ENCODE measurements at regions not wholly inside any gene's neighbourhood (a gene's known extent, or its start where the extent isn't known, plus 50 kb on each side); places are given as distances from the start of the nearest gene placed in this dataset.
A peak's percentile ranks its signal among the peaks of the same experiment; 100 is the strongest.
"Not testable (repeated sequence)": the region's sequence is repeated elsewhere in the genome, so short reads cannot be mapped to it uniquely, and the experiment has no call there.

DNA sequence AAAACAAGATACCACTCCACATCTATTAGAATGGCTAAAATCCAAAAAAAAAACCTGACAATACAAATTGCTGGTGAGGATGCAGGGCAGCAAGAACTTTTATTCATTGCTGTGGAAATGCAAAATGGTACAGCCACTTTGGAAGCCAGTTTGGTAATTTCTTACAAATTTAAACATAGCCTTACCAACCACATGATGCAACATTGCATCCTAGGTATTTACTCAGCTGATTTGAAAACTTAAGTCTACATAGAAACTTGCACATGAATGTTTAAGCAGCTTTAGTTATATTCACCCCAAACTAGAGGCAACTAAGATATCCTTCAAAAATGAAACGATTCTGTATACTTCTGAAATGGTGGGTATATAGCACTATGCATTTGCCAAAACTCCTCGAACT is 178.8 kb upstream of the PDE4B start:
- Mint-ChIP-seq H3K27me3 (ENCODE audit: unreplicated experiment) (no peaks in the 10 kb centered on the region), H3K4me1 (ENCODE audit: low read depth, unreplicated experiment) (peaks cover 13% of the 10 kb centered on the region), H3K9me3 (ENCODE audit: low read depth, unreplicated experiment) (no peaks in the 10 kb centered on the region), H3K27ac (ENCODE audit: unreplicated experiment) (no peak overlapping the region), H3K36me3 (ENCODE audit: insufficient read depth, unreplicated experiment) (no peaks in the 10 kb centered on the region), H3K4me3 (ENCODE audit: low read depth, unreplicated experiment) (no peak overlapping the region)
- no TSS peak for BruUV-seq (replicated peaks)
- DNase-seq: no peak
- intact Hi-C loops (cut with micrococcal nuclease; ENCODE audit: unreplicated experiment): no loop called here
- TF ChIP-seq, protein P1, sequence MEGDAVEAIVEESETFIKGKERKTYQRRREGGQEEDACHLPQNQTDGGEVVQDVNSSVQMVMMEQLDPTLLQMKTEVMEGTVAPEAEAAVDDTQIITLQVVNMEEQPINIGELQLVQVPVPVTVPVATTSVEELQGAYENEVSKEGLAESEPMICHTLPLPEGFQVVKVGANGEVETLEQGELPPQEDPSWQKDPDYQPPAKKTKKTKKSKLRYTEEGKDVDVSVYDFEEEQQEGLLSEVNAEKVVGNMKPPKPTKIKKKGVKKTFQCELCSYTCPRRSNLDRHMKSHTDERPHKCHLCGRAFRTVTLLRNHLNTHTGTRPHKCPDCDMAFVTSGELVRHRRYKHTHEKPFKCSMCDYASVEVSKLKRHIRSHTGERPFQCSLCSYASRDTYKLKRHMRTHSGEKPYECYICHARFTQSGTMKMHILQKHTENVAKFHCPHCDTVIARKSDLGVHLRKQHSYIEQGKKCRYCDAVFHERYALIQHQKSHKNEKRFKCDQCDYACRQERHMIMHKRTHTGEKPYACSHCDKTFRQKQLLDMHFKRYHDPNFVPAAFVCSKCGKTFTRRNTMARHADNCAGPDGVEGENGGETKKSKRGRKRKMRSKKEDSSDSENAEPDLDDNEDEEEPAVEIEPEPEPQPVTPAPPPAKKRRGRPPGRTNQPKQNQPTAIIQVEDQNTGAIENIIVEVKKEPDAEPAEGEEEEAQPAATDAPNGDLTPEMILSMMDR (IDR thresholded peaks at IDR 0.05; ENCODE audit: unreplicated experiment): no peak
- CTCF ChIA-PET: interaction anchor here (0.6 kb wide), 1 partner anchor 794 kb away, joined by 3 read pairs; no protein-coding TSS in a partner anchor

DNA sequence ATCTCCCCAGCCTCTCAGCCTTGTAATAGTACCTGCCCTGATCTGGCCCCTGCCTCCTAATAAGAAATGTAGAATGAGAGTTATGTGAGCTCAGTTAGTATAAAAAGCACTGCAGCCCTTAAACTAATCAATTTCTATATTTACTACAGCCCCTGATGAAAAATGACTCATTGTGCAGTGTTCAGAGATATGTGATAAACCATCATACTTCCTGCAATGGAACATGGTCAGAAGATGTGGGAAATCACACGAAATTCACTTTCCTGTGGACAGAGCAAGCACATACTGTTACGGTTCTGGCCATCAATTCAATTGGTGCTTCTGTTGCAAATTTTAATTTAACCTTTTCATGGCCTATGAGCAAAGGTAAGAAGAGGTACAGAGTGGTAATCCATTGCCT is 176.8 kb upstream of the PDE4B start:
- intact Hi-C loops (cut with micrococcal nuclease; ENCODE audit: unreplicated experiment): no loop called here
- Mint-ChIP-seq H3K27ac (ENCODE audit: unreplicated experiment) (peak overlapping the region; percentile 12), H3K4me1 (ENCODE audit: low read depth, unreplicated experiment) (peaks cover 13% of the 10 kb centered on the region), H3K36me3 (ENCODE audit: insufficient read depth, unreplicated experiment) (no peaks in the 10 kb centered on the region), H3K9me3 (ENCODE audit: low read depth, unreplicated experiment) (no peaks in the 10 kb centered on the region), H3K4me3 (ENCODE audit: low read depth, unreplicated experiment) (peak overlapping the region; percentile 7), H3K27me3 (ENCODE audit: unreplicated experiment) (no peaks in the 10 kb centered on the region)
- DNase-seq: no peak
- BruUV-seq (replicated peaks): no TSS peak
- TF ChIP-seq, protein P1 (IDR thresholded peaks at IDR 0.05; ENCODE audit: unreplicated experiment): no peak
- CTCF ChIA-PET: interaction anchor here (0.8 kb wide), 1 partner anchor 10 kb away, joined by 3 read pairs; no protein-coding TSS in a partner anchor

DNA sequence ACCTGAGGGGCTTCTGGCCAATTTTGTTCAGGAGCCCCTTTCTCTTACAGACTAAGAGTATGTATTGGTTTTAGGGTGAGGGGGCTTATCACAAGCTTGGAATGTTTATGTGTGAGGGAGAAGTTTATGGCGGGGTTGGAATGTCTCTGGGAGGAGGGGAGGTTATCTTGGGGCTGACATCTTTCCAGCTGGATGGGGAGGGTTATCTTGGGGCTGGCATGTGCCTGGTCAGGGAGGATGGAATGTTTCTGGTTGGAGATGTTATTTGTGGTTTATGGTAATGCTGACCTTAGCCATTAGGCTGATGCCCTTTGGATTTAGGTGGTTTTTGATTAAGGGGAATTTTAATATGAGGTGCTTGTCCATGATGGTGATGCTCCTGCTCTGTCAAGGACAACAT is 171.0 kb upstream of the PDE4B start:
- H3K4me1 Mint-ChIP-seq (ENCODE audit: low read depth, unreplicated experiment); BruUV-seq (replicated peaks); H3K36me3 Mint-ChIP-seq (ENCODE audit: insufficient read depth, unreplicated experiment); DNase-seq; H3K9me3 Mint-ChIP-seq (ENCODE audit: low read depth, unreplicated experiment); H3K27ac Mint-ChIP-seq (ENCODE audit: unreplicated experiment); H3K27me3 Mint-ChIP-seq (ENCODE audit: unreplicated experiment); intact Hi-C loops (cut with micrococcal nuclease; ENCODE audit: unreplicated experiment); CTCF ChIA-PET; H3K4me3 Mint-ChIP-seq (ENCODE audit: low read depth, unreplicated experiment): not testable (repeated sequence)

DNA sequence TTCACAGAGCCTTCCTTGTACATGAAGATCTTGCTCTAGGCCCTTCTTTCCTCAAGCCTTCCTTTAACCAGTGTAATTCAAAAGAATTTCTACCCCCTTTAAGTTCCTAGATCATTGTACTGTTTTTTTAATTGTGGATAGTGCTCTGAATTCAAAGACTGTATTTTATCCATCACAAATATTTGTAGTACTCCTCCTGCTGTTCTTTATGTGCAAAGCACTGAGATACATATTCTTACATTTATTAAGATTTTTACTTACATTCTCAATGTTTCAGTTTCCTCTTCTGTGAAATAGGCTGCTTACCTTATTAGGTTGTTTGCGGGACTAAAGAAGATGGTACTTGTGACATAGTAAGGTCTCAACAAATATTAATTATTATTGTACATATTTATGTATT is 168.8 kb upstream of the PDE4B start:
- DNase-seq: no peak
- intact Hi-C loops (cut with micrococcal nuclease; ENCODE audit: unreplicated experiment): no loop called here
- H3K9me3 Mint-ChIP-seq (ENCODE audit: low read depth, unreplicated experiment): no peaks in the 10 kb centered on the region
- TF ChIP-seq, protein P1 (IDR thresholded peaks at IDR 0.05; ENCODE audit: unreplicated experiment): no peak
- H3K27ac Mint-ChIP-seq (ENCODE audit: unreplicated experiment): no peak overlapping the region
- H3K27me3 Mint-ChIP-seq (ENCODE audit: unreplicated experiment): no peaks in the 10 kb centered on the region
- BruUV-seq (replicated peaks): no TSS peak
- H3K4me3 Mint-ChIP-seq (ENCODE audit: low read depth, unreplicated experiment): no peak overlapping the region
- CTCF ChIA-PET: no interaction called here
- peaks cover 8% of the 10 kb centered on the region for H3K4me1 Mint-ChIP-seq (ENCODE audit: low read depth, unreplicated experiment)
- H3K36me3 Mint-ChIP-seq (ENCODE audit: insufficient read depth, unreplicated experiment): no peaks in the 10 kb centered on the region

DNA sequence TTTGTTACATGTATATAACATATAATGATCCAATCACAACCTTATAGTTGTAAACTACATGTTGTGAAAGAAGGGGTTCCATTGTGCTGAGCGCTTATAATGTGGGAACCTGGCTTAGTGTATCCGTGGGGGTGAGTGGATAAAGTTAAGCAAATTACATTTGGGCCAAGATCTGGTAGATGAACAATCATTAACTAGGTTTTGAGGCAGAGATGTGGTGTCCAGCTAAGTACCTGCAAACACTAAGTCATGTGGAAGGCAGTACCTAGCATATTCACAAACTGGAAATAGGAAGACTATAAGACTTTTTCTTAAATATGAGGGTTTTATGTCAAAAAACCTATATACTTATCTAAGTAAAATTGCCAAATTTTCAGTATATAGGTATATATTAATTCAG is 167.2 kb upstream of the PDE4B start:
- CTCF ChIA-PET: interaction anchor here (1.0 kb wide), 1 partner anchor 10 kb away, joined by 3 read pairs; no protein-coding TSS in a partner anchor

More for the DNA sequence above, 167.2 kb upstream of the PDE4B start:
- no peak overlapping the region for H3K4me3 Mint-ChIP-seq (ENCODE audit: low read depth, unreplicated experiment)
- peaks cover 8% of the 10 kb centered on the region for H3K4me1 Mint-ChIP-seq (ENCODE audit: low read depth, unreplicated experiment)
- H3K9me3 Mint-ChIP-seq (ENCODE audit: low read depth, unreplicated experiment): no peaks in the 10 kb centered on the region
- intact Hi-C loops (cut with micrococcal nuclease; ENCODE audit: unreplicated experiment): no loop called here
- H3K27ac Mint-ChIP-seq (ENCODE audit: unreplicated experiment): no peak overlapping the region
- no peaks in the 10 kb centered on the region for H3K27me3 Mint-ChIP-seq (ENCODE audit: unreplicated experiment)
- no peaks in the 10 kb centered on the region for H3K36me3 Mint-ChIP-seq (ENCODE audit: insufficient read depth, unreplicated experiment)
- no TSS peak for BruUV-seq (replicated peaks)
- TF ChIP-seq, protein P1 (IDR thresholded peaks at IDR 0.05; ENCODE audit: unreplicated experiment): no peak
- no peak for DNase-seq
